ENCODE measurements at regions not wholly inside any gene's neighbourhood (a gene's known extent, or its start where the extent isn't known, plus 50 kb on each side); places are given as distances from the start of the nearest gene placed in this dataset.
A peak's percentile ranks its signal among the peaks of the same experiment; 100 is the strongest.

DNA sequence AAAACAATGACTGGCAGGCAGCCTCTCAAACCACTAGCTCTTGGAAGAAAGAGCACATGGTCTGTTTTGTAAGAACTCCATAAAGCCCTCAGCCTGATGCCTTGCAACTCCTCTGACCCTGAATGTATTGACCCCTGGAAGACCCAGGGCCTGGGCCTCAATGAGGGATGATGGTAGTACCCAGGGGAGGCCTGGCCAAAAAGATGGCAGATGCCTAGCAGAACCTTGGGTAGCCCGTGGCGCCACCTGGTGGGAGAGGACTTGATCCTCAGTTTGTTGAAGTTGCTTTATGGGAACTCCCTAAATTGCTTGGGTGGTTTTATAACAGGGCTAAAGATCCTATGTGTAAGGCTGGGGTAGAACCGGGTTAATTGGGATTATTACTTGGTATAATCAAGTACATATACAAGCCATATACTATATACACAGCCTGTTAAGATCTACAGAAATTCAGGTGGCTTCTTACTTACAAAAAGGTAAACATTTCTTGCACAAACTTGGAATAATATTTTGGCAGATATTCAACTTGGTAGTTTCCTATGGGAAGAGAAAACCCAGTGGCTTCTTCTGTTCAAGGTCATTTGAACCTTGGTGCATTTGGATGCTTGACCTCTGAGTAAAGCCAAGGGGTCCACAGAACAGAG, 95.8 kb upstream of the CACUL1 start:
- no peaks in the 10 kb centered on the region for H3K27me3 ChIP-seq (ENCODE audit: insufficient read depth, low read depth, severe bottlenecking)

GRCh38 chr10:118851062-118852035, 96.6 kb upstream of the CACUL1 start:
- H3K27ac ChIP-seq, result no peak overlapping the region
- TF ChIP-seq, protein P1, sequence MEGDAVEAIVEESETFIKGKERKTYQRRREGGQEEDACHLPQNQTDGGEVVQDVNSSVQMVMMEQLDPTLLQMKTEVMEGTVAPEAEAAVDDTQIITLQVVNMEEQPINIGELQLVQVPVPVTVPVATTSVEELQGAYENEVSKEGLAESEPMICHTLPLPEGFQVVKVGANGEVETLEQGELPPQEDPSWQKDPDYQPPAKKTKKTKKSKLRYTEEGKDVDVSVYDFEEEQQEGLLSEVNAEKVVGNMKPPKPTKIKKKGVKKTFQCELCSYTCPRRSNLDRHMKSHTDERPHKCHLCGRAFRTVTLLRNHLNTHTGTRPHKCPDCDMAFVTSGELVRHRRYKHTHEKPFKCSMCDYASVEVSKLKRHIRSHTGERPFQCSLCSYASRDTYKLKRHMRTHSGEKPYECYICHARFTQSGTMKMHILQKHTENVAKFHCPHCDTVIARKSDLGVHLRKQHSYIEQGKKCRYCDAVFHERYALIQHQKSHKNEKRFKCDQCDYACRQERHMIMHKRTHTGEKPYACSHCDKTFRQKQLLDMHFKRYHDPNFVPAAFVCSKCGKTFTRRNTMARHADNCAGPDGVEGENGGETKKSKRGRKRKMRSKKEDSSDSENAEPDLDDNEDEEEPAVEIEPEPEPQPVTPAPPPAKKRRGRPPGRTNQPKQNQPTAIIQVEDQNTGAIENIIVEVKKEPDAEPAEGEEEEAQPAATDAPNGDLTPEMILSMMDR (IDR thresholded peaks at IDR 0.05; ENCODE audit: low read depth, low read length), result no peak
- H3K27me3 ChIP-seq (ENCODE audit: insufficient read depth, low read depth, severe bottlenecking), result no peaks in the 10 kb centered on the region
- H3K4me3 ChIP-seq (ENCODE audit: low read depth, low read length), result no peak overlapping the region
- H3K9me3 ChIP-seq (ENCODE audit: severe bottlenecking), result no peaks in the 10 kb centered on the region
- DNase-seq, result no peak
- H3K36me3 ChIP-seq, result no peaks in the 10 kb centered on the region

More for the DNA sequence above, 95.8 kb upstream of the CACUL1 start:
- DNase-seq, result peak; percentile 87
- Histone ChIP-seq H3K27ac (no peak overlapping the region), H3K4me3 (ENCODE audit: low read depth, low read length) (no peak overlapping the region), H3K36me3 (no peaks in the 10 kb centered on the region), H3K9me3 (ENCODE audit: severe bottlenecking) (no peaks in the 10 kb centered on the region)
- TF ChIP-seq, protein P1 (IDR thresholded peaks at IDR 0.05; ENCODE audit: low read depth, low read length), result peak; percentile 81

GRCh38 chr10:118853916-118854315, 99.1 kb upstream of the CACUL1 start:
- DNase-seq, result peak; percentile 54
- Histone ChIP-seq H3K4me3 (ENCODE audit: low read depth, low read length) (no peak overlapping the region), H3K27ac (no peak overlapping the region), H3K27me3 (ENCODE audit: insufficient read depth, low read depth, severe bottlenecking) (no peaks in the 10 kb centered on the region), H3K9me3 (ENCODE audit: severe bottlenecking) (no peaks in the 10 kb centered on the region), H3K36me3 (no peaks in the 10 kb centered on the region)
- TF ChIP-seq, protein P1 (IDR thresholded peaks at IDR 0.05; ENCODE audit: low read depth, low read length), result no peak

DNA sequence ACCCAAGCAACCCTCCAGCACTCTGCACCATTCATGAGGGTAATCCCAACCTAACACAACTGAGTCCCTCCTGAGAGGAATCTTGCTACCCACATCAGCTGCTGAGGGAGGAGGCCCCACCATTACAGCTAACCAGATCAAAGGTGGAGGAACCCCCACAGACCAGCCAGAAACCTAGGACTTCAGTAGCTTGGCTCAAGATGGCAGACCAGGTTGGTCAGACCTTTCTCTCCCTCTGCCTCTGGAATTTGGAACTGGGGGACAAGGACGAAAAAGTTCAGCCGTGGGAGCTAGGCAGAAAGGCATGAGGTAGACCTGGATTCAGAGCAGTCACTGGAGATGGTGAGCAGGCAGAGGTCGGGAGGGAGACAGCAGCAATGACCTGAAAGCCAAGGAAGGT, 101.3 kb upstream of the CACUL1 start:
- TF ChIP-seq, protein P1 (IDR thresholded peaks at IDR 0.05; ENCODE audit: low read depth, low read length), result no peak
- H3K27ac ChIP-seq, result no peak overlapping the region
- H3K36me3 ChIP-seq, result no peaks in the 10 kb centered on the region
- H3K4me3 ChIP-seq (ENCODE audit: low read depth, low read length), result no peak overlapping the region
- H3K27me3 ChIP-seq (ENCODE audit: insufficient read depth, low read depth, severe bottlenecking), result no peaks in the 10 kb centered on the region
- DNase-seq, result no peak
- no peaks in the 10 kb centered on the region for H3K9me3 ChIP-seq (ENCODE audit: severe bottlenecking)

GRCh38 chr10:118865998-118866693, 111.4 kb upstream of the CACUL1 start:
- DNase-seq, result no peak
- Histone ChIP-seq H3K4me3 (ENCODE audit: low read depth, low read length) (no peak overlapping the region), H3K27me3 (ENCODE audit: insufficient read depth, low read depth, severe bottlenecking) (no peaks in the 10 kb centered on the region), H3K9me3 (ENCODE audit: severe bottlenecking) (no peaks in the 10 kb centered on the region), H3K36me3 (no peaks in the 10 kb centered on the region), H3K27ac (no peak overlapping the region)
- TF ChIP-seq, protein P1 (IDR thresholded peaks at IDR 0.05; ENCODE audit: low read depth, low read length), result no peak
